ENCODE measurements at regions not wholly inside any gene's neighbourhood (a gene's known extent, or its start where the extent isn't known, plus 50 kb on each side); places are given as distances from the start of the nearest gene placed in this dataset.

DNA sequence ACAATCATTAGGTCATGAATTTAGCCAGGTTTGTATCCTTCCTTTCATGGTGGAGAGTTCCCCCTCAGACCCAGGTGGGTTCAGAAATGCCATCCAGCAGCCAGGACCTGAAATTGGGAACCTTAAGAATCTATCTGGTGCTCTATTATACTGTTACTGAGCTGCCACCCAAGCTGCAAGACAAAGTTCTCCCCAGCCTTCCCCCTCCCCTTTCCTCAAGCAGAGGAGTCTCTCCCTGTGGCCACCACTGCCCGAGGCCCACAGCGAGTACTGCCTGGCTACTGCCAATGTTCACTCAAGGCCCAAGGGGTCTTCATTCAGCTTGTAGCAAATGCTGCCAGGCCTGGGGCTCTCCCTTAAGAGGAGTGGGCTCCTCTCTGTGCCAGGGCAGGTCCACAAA lies 133.8 kb downstream of the TMEM38B start (continued):
- no peak for TF ChIP-seq SIRT6 (IDR thresholded peaks at IDR 0.05; ENCODE audit: low read length)
- TF ChIP-seq CREB1 (IDR thresholded peaks at IDR 0.05) = no peak
- TF ChIP-seq, protein P1, sequence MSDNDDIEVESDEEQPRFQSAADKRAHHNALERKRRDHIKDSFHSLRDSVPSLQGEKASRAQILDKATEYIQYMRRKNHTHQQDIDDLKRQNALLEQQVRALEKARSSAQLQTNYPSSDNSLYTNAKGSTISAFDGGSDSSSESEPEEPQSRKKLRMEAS (IDR thresholded peaks at IDR 0.05) = no peak

Measured in H1 (cell line).